Mucosa of rectum (tissue), 2 donors: ENCODE measurements at regions not wholly inside any gene's neighbourhood (a gene's known extent, or its start where the extent isn't known, plus 50 kb on each side); places are given as distances from the start of the nearest gene placed in this dataset.

Experiments
- H3K27ac ChIP-seq, 2 donors: one replicate each; pipeline ENCODE4 v1.7.0; 2013; ENCODE audit warnings: inconsistent platforms in 2 of 2, low read depth in 2 of 2, low read length in 2 of 2
- H3K27me3 ChIP-seq, 2 donors: one replicate each; pipeline ENCODE4 v1.7.0; 2013; ENCODE audit warnings: low read length in 2 of 2; ENCODE audit not compliant: control insufficient read depth in 2 of 2, insufficient read depth in 2 of 2
- H3K36me3 ChIP-seq, 2 donors: one replicate each; pipeline ENCODE4 v1.7.0; 2013; ENCODE audit warnings: low read length in 2 of 2; ENCODE audit not compliant: control insufficient read depth in 2 of 2, insufficient read depth in 2 of 2
- H3K4me1 ChIP-seq, 2 donors: one replicate each; pipeline ENCODE4 v1.7.0; 2013; ENCODE audit warnings: low read length in 2 of 2, mild to moderate bottlenecking in 1 of 2; ENCODE audit not compliant: control insufficient read depth in 2 of 2, insufficient read depth in 2 of 2
- H3K4me3 ChIP-seq, 2 donors: one replicate each; pipeline ENCODE4 v1.7.0; 2013; ENCODE audit warnings: low read length in 2 of 2
- H3K9ac ChIP-seq, 2 donors: one replicate each; pipeline ENCODE4 v1.7.0; 2013; ENCODE audit warnings: low read length in 2 of 2, low read depth in 1 of 2, mild to moderate bottlenecking in 1 of 2
- H3K9me3 ChIP-seq, 2 donors: one replicate each; pipeline ENCODE4 v1.7.0; 2013; ENCODE audit warnings: low read length in 2 of 2; ENCODE audit not compliant: control insufficient read depth in 2 of 2
- donor health status: healthy.
- donor health status: Normal muscosa, but diverticular disease.

GRCh38 chr6:9537381-9537780 lies 877.5 kb downstream of the TFAP2A start:
- no peaks in the 10 kb centered on the region for H3K4me1 ChIP-seq
- H3K9me3 ChIP-seq, result no peaks in the 10 kb centered on the region
- no peak overlapping the region for H3K9ac ChIP-seq
- no peak overlapping the region for H3K4me3 ChIP-seq
- H3K27me3 ChIP-seq, result no peaks in the 10 kb centered on the region
- no peak overlapping the region for H3K27ac ChIP-seq
- no peaks in the 10 kb centered on the region for H3K36me3 ChIP-seq

DNA sequence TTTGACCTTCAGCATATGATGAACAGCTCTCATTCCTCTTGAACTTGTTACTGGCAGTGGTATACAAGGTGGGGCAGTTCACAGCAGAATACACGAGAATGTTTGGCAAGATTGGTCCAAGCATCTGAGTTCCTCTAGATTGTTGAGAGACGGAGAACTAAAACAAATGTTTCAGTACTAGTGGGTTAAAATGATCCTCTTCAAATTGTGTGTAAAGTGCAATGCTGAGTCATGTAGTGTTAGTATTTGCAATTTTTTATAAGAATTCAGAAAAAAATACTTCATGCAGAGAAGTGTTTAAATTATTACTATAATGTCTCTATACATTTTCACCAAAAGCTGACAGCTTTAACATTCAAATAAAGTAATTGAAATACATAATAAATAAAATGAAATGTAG lies 879.8 kb downstream of the TFAP2A start:
- H3K4me3 ChIP-seq, result no peak overlapping the region
- H3K4me1 ChIP-seq, result no peaks in the 10 kb centered on the region
- H3K9me3 ChIP-seq, result no peaks in the 10 kb centered on the region
- no peak overlapping the region for H3K9ac ChIP-seq
- H3K36me3 ChIP-seq, result no peaks in the 10 kb centered on the region
- no peaks in the 10 kb centered on the region for H3K27me3 ChIP-seq
- no peak overlapping the region for H3K27ac ChIP-seq

- H3K4me1 ChIP-seq, result no peaks in the 10 kb centered on the region
- H3K27ac ChIP-seq, result no peak overlapping the region
- H3K4me3 ChIP-seq, result no peak overlapping the region
- no peak overlapping the region for H3K9ac ChIP-seq
- H3K36me3 ChIP-seq, result no peaks in the 10 kb centered on the region
- no peaks in the 10 kb centered on the region for H3K9me3 ChIP-seq
- H3K27me3 ChIP-seq, result no peaks in the 10 kb centered on the region
These were observed 882.0 kb downstream of the TFAP2A start for GRCh38 chr6:9532621-9533557.

DNA sequence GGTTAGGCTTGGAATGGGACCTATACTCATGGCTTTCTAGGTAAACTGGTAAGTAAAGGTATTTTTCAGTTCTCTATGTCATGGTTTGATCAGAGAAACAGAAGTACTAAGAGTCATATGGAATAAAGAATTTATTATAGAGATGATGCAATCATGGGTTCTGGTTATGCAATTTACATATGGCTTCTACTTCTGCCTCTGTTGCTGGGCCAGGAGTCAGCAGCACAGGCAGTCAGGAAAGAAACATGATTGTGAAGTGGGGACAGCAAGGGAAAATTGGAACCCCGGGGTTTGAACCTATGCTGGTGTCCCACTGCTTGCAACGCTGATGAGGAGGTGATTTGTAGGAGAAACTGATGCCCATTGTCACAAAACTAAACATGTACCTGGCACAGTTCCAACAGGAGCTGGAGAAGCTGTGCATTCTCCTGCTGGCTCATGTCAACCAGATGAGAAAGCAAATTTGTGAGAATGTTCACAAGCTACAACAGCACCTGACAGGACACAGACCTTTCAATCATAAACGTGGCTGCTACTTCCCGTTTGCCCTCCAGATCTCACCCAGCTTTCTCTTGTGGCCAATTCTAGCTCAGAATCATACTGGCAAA lies 887.1 kb downstream of the TFAP2A start:
- Histone ChIP-seq H3K9me3 (no peaks in the 10 kb centered on the region), H3K27me3 (no peaks in the 10 kb centered on the region), H3K4me3 (no peak overlapping the region), H3K36me3 (no peaks in the 10 kb centered on the region), H3K4me1 (no peaks in the 10 kb centered on the region), H3K27ac (no peak overlapping the region), H3K9ac (no peak overlapping the region)

GRCh38 chr6:9523462-9523861 lies 891.4 kb downstream of the TFAP2A start:
- H3K27me3 ChIP-seq, result no peaks in the 10 kb centered on the region
- H3K27ac ChIP-seq, result no peak overlapping the region
- H3K9me3 ChIP-seq, result no peaks in the 10 kb centered on the region
- no peaks in the 10 kb centered on the region for H3K36me3 ChIP-seq
- no peaks in the 10 kb centered on the region for H3K4me1 ChIP-seq
- H3K9ac ChIP-seq, result no peak overlapping the region
- no peak overlapping the region for H3K4me3 ChIP-seq

DNA sequence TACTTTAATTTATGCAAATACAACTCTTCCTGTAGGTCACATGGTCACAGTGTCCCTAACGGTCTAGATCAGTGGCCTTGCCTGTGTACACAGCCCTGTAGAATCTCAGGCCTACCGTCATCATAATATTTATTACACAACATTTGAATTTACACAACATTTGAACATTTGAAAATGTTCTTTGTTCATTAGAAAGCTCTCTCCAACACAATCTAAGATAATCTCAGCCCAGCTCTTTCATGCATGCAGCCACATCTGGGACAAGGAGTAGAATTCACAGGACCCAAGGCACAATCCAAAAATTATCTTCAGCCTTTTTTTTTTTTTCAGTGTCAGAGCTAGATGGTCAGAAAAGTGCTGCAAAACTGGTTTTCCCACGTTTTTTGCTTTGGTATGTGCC lies 892.8 kb downstream of the TFAP2A start:
- no peak overlapping the region for H3K27ac ChIP-seq
- no peaks in the 10 kb centered on the region for H3K4me1 ChIP-seq
- no peaks in the 10 kb centered on the region for H3K27me3 ChIP-seq
- H3K4me3 ChIP-seq, result no peak overlapping the region
- no peaks in the 10 kb centered on the region for H3K36me3 ChIP-seq
- no peak overlapping the region for H3K9ac ChIP-seq
- H3K9me3 ChIP-seq, result no peaks in the 10 kb centered on the region

- Histone ChIP-seq H3K27me3 (no peaks in the 10 kb centered on the region), H3K36me3 (no peaks in the 10 kb centered on the region), H3K27ac (no peak overlapping the region), H3K4me3 (no peak overlapping the region), H3K9ac (no peak overlapping the region), H3K4me1 (no peaks in the 10 kb centered on the region), H3K9me3 (no peaks in the 10 kb centered on the region)
These were observed 893.7 kb downstream of the TFAP2A start for GRCh38 chr6:9521152-9521530.

DNA sequence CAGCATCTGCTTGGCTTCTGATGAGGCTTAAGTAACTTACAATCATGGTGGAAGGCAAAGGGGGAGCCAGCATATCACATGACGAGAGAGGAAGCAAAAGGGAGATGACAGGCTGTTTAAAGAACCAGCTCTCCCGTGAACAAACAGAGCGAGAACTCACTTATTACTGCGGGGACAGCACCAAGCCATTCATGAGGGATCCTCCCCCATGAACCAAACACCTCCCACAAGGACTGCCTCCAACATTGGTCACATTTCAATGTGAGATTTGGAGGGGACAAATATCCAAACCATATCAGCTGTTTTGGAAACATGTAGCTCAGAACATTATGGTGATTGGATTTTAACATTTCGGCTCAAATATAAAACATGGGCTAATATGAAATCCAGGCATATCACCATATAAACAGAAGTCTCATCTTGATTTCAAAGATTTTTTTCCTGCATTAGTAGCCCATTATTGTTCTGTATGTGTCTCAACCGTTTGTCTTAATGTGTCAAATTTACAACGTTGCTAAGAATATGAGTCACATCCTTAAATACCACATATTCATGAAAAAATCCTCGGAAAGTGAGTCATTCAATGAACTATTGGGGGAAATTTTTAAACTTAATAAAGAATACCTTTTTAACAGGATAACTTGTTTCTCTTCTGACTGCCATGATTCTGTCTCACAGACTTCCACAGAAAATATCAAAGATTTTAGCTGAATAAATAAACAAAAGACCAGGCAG lies 894.3 kb downstream of the TFAP2A start:
- Histone ChIP-seq H3K27me3 (no peaks in the 10 kb centered on the region), H3K4me1 (no peaks in the 10 kb centered on the region), H3K4me3 (no peak overlapping the region), H3K27ac (no peak overlapping the region), H3K36me3 (no peaks in the 10 kb centered on the region), H3K9ac (no peak overlapping the region), H3K9me3 (no peaks in the 10 kb centered on the region)

GRCh38 chr6:9518431-9518830 lies 896.4 kb downstream of the TFAP2A start:
- Histone ChIP-seq H3K36me3 (no peaks in the 10 kb centered on the region), H3K27me3 (no peaks in the 10 kb centered on the region), H3K4me1 (no peaks in the 10 kb centered on the region), H3K4me3 (no peak overlapping the region), H3K27ac (no peak overlapping the region), H3K9ac (no peak overlapping the region), H3K9me3 (no peaks in the 10 kb centered on the region)

GRCh38 chr6:9517806-9518205 lies 897.1 kb downstream of the TFAP2A start:
- no peaks in the 10 kb centered on the region for H3K9me3 ChIP-seq
- H3K9ac ChIP-seq, result no peak overlapping the region

More at GRCh38 chr6:9517806-9518205, 897.1 kb downstream of the TFAP2A start:
- H3K4me3 ChIP-seq, result no peak overlapping the region
- H3K4me1 ChIP-seq, result no peaks in the 10 kb centered on the region
- no peak overlapping the region for H3K27ac ChIP-seq
- no peaks in the 10 kb centered on the region for H3K36me3 ChIP-seq
- no peaks in the 10 kb centered on the region for H3K27me3 ChIP-seq
